MM.1S (cell line): ENCODE measurements at regions not wholly inside any gene's neighbourhood (a gene's known extent, or its start where the extent isn't known, plus 50 kb on each side); places are given as distances from the start of the nearest gene placed in this dataset.

ENCODE experiments used
- DNase-seq: peaks from one replicate; pipeline ENCODE4 v3.0.0-alpha.2; 2015
- H2AFZ ChIP-seq: fragments of 300-600 bp; sonication (generic); 2 replicates; pipeline ENCODE4 v1.6.0; 2016; ENCODE audit warnings: antibody characterized with exemption, low read length
- H3F3A ChIP-seq: fragments of 300-600 bp; sonication (generic); 2 replicates; pipeline ENCODE4 v1.6.1; 2016; ENCODE audit warnings: mild to moderate bottlenecking, antibody characterized with exemption, low read length, moderate library complexity, mixed read lengths; ENCODE audit not compliant: insufficient read depth
- H3K27ac ChIP-seq: fragments of 300-600 bp; sonication (generic); 2 replicates; pipeline ENCODE4 v1.5.1; 2016; ENCODE audit warnings: mild to moderate bottlenecking, low read length
- H3K27me3 ChIP-seq: fragments of 300-600 bp; sonication (generic); replicated peaks from 2 replicates; pipeline ENCODE4 v1.6.0; 2016; ENCODE audit warnings: low read length; ENCODE audit not compliant: insufficient read depth
- H3K36me3 ChIP-seq: fragments of 300-600 bp; sonication (generic); replicated peaks from 2 replicates; pipeline ENCODE4 v1.6.1; 2016; ENCODE audit warnings: mild to moderate bottlenecking, low read length, mixed read lengths; ENCODE audit not compliant: insufficient read depth
- H3K4me1 ChIP-seq: fragments of 300-600 bp; sonication (generic); 2 replicates; pipeline ENCODE4 v1.6.1; 2016; ENCODE audit warnings: low read length, mixed read lengths
- H3K4me2 ChIP-seq: fragments of 300-600 bp; sonication (generic); 2 replicates; pipeline ENCODE4 v1.6.0; 2016; ENCODE audit warnings: low read depth, low read length
- H3K4me3 ChIP-seq: fragments of 300-600 bp; sonication (generic); 2 replicates; pipeline ENCODE4 v1.5.1; 2016; ENCODE audit warnings: low read length, mixed read lengths
- H3K79me2 ChIP-seq: fragments of 300-600 bp; sonication (generic); 2 replicates; pipeline ENCODE4 v1.6.1; 2016; ENCODE audit warnings: mixed run types, low read length, mixed read lengths
- H3K9ac ChIP-seq: fragments of 300-600 bp; sonication (generic); 2 replicates; pipeline ENCODE4 v1.6.1; 2016; ENCODE audit warnings: low read length, mixed read lengths
- H3K9me2 ChIP-seq: fragments of 300-600 bp; sonication (generic); replicated peaks from 2 replicates; pipeline ENCODE4 v1.6.1; 2016; ENCODE audit warnings: mild to moderate bottlenecking, low read length, mixed read lengths; ENCODE audit not compliant: insufficient read depth
- H3K9me3 ChIP-seq: fragments of 300-600 bp; sonication (generic); replicated peaks from 2 replicates; pipeline ENCODE4 v1.6.1; 2016; ENCODE audit warnings: mild to moderate bottlenecking, low read length, mixed read lengths; ENCODE audit not compliant: insufficient read depth
- H4K20me1 ChIP-seq: fragments of 300-600 bp; sonication (generic); 2 replicates; pipeline ENCODE4 v1.6.1; 2016; ENCODE audit warnings: mild to moderate bottlenecking, low read length, moderate library complexity, mixed read lengths; ENCODE audit not compliant: insufficient read depth
- CTCF ChIP-seq: fragments of 300-600 bp; sonication (generic); IDR thresholded peaks from 2 replicates; pipeline ENCODE4 v1.5.1; 2016; ENCODE audit warnings: antibody characterized with exemption, low read length, mixed read lengths
- EZH2 ChIP-seq: fragments of 300-600 bp; sonication (generic); optimal IDR thresholded peaks from 2 replicates; pipeline ENCODE3; 2017; ENCODE audit warnings: low read depth, mild to moderate bottlenecking, antibody characterized with exemption, low read length, mixed read lengths
- EZH2phosphoT487 ChIP-seq: fragments of 300-600 bp; sonication (generic); IDR thresholded peaks from 2 replicates; pipeline ENCODE4 v1.6.1; 2018; ENCODE audit warnings: antibody characterized with exemption, low read length

GRCh38 chr13:33996636-33997035 is 178.7 kb downstream of the RFC3 start:
- H3K4me2 ChIP-seq = no peak overlapping the region
- H3K36me3 ChIP-seq = no peaks in the 10 kb centered on the region
- TF ChIP-seq EZH2 (no peak), EZH2phosphoT487 (no peak), CTCF (no peak)
- no peak overlapping the region for H2AFZ ChIP-seq
- no peaks in the 10 kb centered on the region for H3F3A ChIP-seq
- no peak overlapping the region for H3K27ac ChIP-seq
- no peaks in the 10 kb centered on the region for H4K20me1 ChIP-seq
- H3K9ac ChIP-seq = no peak overlapping the region
- DNase-seq = no peak
- H3K4me3 ChIP-seq = no peak overlapping the region
- no peaks in the 10 kb centered on the region for H3K4me1 ChIP-seq
- no peaks in the 10 kb centered on the region for H3K9me3 ChIP-seq
- H3K27me3 ChIP-seq = no peaks in the 10 kb centered on the region
- no peaks in the 10 kb centered on the region for H3K79me2 ChIP-seq
- no peaks in the 10 kb centered on the region for H3K9me2 ChIP-seq

GRCh38 chr13:33997574-33997973 is 179.6 kb downstream of the RFC3 start:
- Histone ChIP-seq H2AFZ (no peak overlapping the region), H3K4me2 (no peak overlapping the region), H4K20me1 (no peaks in the 10 kb centered on the region), H3K4me3 (no peak overlapping the region), H3K79me2 (no peaks in the 10 kb centered on the region), H3K4me1 (no peaks in the 10 kb centered on the region), H3K27me3 (no peaks in the 10 kb centered on the region), H3F3A (no peaks in the 10 kb centered on the region), H3K9ac (no peak overlapping the region), H3K9me3 (no peaks in the 10 kb centered on the region), H3K27ac (no peak overlapping the region), H3K9me2 (no peaks in the 10 kb centered on the region), H3K36me3 (no peaks in the 10 kb centered on the region)
- no peak for TF ChIP-seq EZH2phosphoT487
- no peak for TF ChIP-seq EZH2
- TF ChIP-seq CTCF = no peak
- no peak for DNase-seq

- no peak overlapping the region for H3K9ac ChIP-seq
- H3K27me3 ChIP-seq = no peaks in the 10 kb centered on the region
- H3K9me2 ChIP-seq = no peaks in the 10 kb centered on the region
- TF ChIP-seq EZH2phosphoT487 (no peak), CTCF (no peak), EZH2 (no peak)
- no peaks in the 10 kb centered on the region for H3K4me1 ChIP-seq
- H3K36me3 ChIP-seq = no peaks in the 10 kb centered on the region
- H3F3A ChIP-seq = no peaks in the 10 kb centered on the region
- no peaks in the 10 kb centered on the region for H3K9me3 ChIP-seq
- H4K20me1 ChIP-seq = no peaks in the 10 kb centered on the region
- H3K27ac ChIP-seq = no peak overlapping the region
- DNase-seq = no peak
- H3K4me3 ChIP-seq = no peak overlapping the region
- H2AFZ ChIP-seq = no peak overlapping the region
- H3K4me2 ChIP-seq = no peak overlapping the region
- no peaks in the 10 kb centered on the region for H3K79me2 ChIP-seq
Measured at GRCh38 chr13:33999811-34000605, 182.1 kb downstream of the RFC3 start.
